ENCODE measurements at regions not wholly inside any gene's neighbourhood (a gene's known extent, or its start where the extent isn't known, plus 50 kb on each side); places are given as distances from the start of the nearest gene placed in this dataset.

DNA sequence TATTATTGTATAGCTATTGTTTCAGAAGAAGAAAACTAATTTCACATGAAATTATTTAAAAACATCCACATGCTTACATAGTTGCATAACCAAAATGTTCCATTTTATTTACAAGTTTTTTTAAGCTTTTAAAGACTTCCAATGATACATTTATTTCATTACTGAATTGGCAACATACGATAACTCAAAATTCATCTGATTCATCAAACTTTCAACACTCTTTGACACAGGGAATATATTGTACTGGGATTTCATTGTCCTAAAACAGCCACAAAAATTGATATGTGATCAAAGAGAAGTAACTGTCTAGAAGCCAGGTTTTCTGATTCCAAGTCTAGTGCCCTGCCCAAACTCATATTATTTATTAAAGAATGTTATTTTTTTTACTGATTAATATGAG lies 131.4 kb upstream of the USP24 start:
- in situ Hi-C loops (cut with MboI) = no loop called here
- Histone ChIP-seq H3K4me3 (no peak overlapping the region), H2AFZ (ENCODE audit: control insufficient read depth, low read depth, low read length) (no peak overlapping the region), H3K9ac (ENCODE audit: control insufficient read depth, insufficient read depth, low read length) (no peak overlapping the region), H3K27ac (ENCODE audit: control insufficient read depth, insufficient read depth) (no peak overlapping the region), H3K36me3 (ENCODE audit: control insufficient read depth in 2 of 2, insufficient read depth in 2 of 2, low read length in 1 of 2) (no peaks in the 10 kb centered on the region), H3K9me3 (replicated peaks; ENCODE audit: control insufficient read depth, insufficient read depth, low read length) (no peaks in the 10 kb centered on the region; the same call in 2 of the 3 replicates), H4K20me1 (ENCODE audit: control insufficient read depth, insufficient read depth) (no peaks in the 10 kb centered on the region), H3K4me2 (ENCODE audit: control insufficient read depth, insufficient read depth) (no peak overlapping the region), H3K4me1 (ENCODE audit: control insufficient read depth, insufficient read depth, low read length) (no peaks in the 10 kb centered on the region), H3K27me3 (replicated peaks in 1 of 2; ENCODE audit: control insufficient read depth in 2 of 2, insufficient read depth in 2 of 2, low read length in 1 of 2) (no peaks in the 10 kb centered on the region), H3K79me2 (ENCODE audit: control insufficient read depth, insufficient read depth, low read length) (no peaks in the 10 kb centered on the region)
- ChIA-PET SMC1A (ENCODE audit: uncharacterized antibody, unreplicated experiment) (interaction anchor here (0.6 to 0.8 kb wide), 3 partner anchors 9 to 1238 kb away, joined by 3 read pairs; no protein-coding TSS in a partner anchor), RAD21 (ENCODE audit: unreplicated experiment) (no interaction called here), POLR2A (interaction anchor here (0.6 kb wide), 1 partner anchor 18 kb away, joined by 4 read pairs; no protein-coding TSS in a partner anchor), CTCF (interaction anchor here (0.8 to 2.8 kb wide), 4 partner anchors 9 to 70 kb away, joined by 3 to 9 read pairs (median 4); no protein-coding TSS in a partner anchor)
- FAIRE-seq = no peak
- ATAC-seq = no peak
- BruUV-seq (replicated peaks) = no TSS peak
- intact Hi-C loops (cut with micrococcal nuclease; ENCODE audit: unreplicated experiment) = no loop called here
- WGBS (ENCODE audit: insufficient coverage, insufficient replicate concordance, low lambda C conversion rate, missing lambda C conversion rate) = 88% methylated on average over 1 of the region's 1 CpG
- DNase-seq (ENCODE audit: low read depth, low spot score) = no peak
- no peak for TF ChIP-seq NFIC (IDR thresholded peaks at IDR 0.05; ENCODE audit: low read depth, low read length)
- TF ChIP-seq FOXM1 (IDR thresholded peaks at IDR 0.05; ENCODE audit: low read depth, low read length) = no peak
- no peak for TF ChIP-seq BCLAF1 (IDR thresholded peaks at IDR 0.05)
- TF ChIP-seq IRF3 (IDR thresholded peaks at IDR 0.05) = no peak
- TF ChIP-seq, protein P1, sequence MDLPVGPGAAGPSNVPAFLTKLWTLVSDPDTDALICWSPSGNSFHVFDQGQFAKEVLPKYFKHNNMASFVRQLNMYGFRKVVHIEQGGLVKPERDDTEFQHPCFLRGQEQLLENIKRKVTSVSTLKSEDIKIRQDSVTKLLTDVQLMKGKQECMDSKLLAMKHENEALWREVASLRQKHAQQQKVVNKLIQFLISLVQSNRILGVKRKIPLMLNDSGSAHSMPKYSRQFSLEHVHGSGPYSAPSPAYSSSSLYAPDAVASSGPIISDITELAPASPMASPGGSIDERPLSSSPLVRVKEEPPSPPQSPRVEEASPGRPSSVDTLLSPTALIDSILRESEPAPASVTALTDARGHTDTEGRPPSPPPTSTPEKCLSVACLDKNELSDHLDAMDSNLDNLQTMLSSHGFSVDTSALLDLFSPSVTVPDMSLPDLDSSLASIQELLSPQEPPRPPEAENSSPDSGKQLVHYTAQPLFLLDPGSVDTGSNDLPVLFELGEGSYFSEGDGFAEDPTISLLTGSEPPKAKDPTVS (IDR thresholded peaks at IDR 0.05; ENCODE audit: low read depth, low read length) = no peak
- TF ChIP-seq ZZZ3 (IDR thresholded peaks at IDR 0.05; ENCODE audit: control insufficient read depth, insufficient read length, low read depth) = no peak
- TF ChIP-seq, protein P2, sequence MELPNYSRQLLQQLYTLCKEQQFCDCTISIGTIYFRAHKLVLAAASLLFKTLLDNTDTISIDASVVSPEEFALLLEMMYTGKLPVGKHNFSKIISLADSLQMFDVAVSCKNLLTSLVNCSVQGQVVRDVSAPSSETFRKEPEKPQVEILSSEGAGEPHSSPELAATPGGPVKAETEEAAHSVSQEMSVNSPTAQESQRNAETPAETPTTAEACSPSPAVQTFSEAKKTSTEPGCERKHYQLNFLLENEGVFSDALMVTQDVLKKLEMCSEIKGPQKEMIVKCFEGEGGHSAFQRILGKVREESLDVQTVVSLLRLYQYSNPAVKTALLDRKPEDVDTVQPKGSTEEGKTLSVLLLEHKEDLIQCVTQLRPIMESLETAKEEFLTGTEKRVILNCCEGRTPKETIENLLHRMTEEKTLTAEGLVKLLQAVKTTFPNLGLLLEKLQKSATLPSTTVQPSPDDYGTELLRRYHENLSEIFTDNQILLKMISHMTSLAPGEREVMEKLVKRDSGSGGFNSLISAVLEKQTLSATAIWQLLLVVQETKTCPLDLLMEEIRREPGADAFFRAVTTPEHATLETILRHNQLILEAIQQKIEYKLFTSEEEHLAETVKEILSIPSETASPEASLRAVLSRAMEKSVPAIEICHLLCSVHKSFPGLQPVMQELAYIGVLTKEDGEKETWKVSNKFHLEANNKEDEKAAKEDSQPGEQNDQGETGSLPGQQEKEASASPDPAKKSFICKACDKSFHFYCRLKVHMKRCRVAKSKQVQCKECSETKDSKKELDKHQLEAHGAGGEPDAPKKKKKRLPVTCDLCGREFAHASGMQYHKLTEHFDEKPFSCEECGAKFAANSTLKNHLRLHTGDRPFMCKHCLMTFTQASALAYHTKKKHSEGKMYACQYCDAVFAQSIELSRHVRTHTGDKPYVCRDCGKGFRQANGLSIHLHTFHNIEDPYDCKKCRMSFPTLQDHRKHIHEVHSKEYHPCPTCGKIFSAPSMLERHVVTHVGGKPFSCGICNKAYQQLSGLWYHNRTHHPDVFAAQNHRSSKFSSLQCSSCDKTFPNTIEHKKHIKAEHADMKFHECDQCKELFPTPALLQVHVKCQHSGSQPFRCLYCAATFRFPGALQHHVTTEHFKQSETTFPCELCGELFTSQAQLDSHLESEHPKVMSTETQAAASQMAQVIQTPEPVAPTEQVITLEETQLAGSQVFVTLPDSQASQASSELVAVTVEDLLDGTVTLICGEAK (IDR thresholded peaks at IDR 0.05; ENCODE audit: borderline replicate concordance) = no peak
- no peak for TF ChIP-seq SRF (IDR thresholded peaks at IDR 0.05; ENCODE audit: low read depth in 2 of 2, low read length in 2 of 2)
- TF ChIP-seq, protein P3, sequence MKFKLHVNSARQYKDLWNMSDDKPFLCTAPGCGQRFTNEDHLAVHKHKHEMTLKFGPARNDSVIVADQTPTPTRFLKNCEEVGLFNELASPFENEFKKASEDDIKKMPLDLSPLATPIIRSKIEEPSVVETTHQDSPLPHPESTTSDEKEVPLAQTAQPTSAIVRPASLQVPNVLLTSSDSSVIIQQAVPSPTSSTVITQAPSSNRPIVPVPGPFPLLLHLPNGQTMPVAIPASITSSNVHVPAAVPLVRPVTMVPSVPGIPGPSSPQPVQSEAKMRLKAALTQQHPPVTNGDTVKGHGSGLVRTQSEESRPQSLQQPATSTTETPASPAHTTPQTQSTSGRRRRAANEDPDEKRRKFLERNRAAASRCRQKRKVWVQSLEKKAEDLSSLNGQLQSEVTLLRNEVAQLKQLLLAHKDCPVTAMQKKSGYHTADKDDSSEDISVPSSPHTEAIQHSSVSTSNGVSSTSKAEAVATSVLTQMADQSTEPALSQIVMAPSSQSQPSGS (IDR thresholded peaks at IDR 0.05; ENCODE audit: low read length) = no peak
